IPS-18a (cell line): ENCODE measurements at regions not wholly inside any gene's neighbourhood (a gene's known extent, or its start where the extent isn't known, plus 50 kb on each side); places are given as distances from the start of the nearest gene placed in this dataset.

Source experiments
- H3K27ac ChIP-seq: one replicate; pipeline ENCODE4 v1.5.1; 2013; ENCODE audit warnings: low read length
- H3K27me3 ChIP-seq: one replicate; pipeline ENCODE4 v1.6.1; 2013; ENCODE audit warnings: mild to moderate bottlenecking, low read length; ENCODE audit not compliant: control insufficient read depth, insufficient read depth
- H3K36me3 ChIP-seq: one replicate; pipeline ENCODE4 v1.6.1; 2013; ENCODE audit warnings: low read depth, low read length; ENCODE audit not compliant: control insufficient read depth
- H3K4me1 ChIP-seq: one replicate; pipeline ENCODE4 v1.6.1; 2013; ENCODE audit warnings: low read depth, low read length; ENCODE audit not compliant: control insufficient read depth
- H3K4me3 ChIP-seq: one replicate; pipeline ENCODE4 v1.5.1; 2013; ENCODE audit warnings: low read length
- H3K9ac ChIP-seq: one replicate; pipeline ENCODE4 v1.6.1; 2013; ENCODE audit warnings: mild to moderate bottlenecking, low read length, moderate library complexity
- H3K9me3 ChIP-seq: one replicate; pipeline ENCODE4 v1.6.1; 2013; ENCODE audit warnings: low read depth, low read length; ENCODE audit not compliant: control insufficient read depth

DNA sequence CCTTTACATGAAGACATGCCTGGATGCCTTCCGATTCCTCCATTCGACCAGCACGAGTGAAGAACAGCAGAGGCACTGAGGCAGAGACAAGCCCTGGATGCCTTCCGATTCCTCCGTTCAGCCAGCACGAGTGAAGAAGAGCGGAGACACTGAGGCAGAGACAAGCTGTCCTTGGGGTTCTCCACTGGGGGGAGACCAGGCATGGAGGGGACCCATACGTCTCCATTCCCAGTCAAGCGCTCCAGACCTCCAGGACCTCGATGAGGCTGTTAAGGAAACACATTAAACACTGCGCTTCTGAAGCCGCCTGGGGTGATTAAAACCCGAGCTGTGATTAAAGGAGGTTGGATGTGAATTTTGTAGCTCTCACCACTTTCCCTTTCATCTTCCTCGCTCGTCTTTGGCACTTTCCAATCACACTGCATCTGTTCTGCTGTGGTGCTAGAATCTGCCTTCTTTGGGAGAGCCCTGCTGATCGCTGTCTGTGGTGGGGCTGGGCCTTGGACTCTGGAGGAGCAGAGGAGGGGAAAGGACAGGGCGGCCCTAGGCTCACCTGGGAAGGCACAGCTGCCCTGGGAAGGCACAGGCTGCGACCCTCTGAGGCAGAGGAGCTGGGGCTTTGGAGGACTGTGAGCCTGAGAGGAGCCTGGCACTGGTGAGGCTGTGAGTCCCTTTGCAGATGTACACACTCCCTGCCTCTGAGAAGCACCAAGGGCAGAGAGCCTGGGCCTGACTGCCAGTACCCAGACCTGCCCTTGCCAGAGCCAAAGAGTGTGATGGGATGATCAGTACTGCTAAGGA, 463.1 kb upstream of the HS6ST1 start:
- H3K9me3 ChIP-seq, result no peaks in the 10 kb centered on the region
- no peak overlapping the region for H3K4me3 ChIP-seq
- no peaks in the 10 kb centered on the region for H3K27me3 ChIP-seq
- H3K27ac ChIP-seq, result no peak overlapping the region
- no peak overlapping the region for H3K9ac ChIP-seq
- peaks cover 7% of the 10 kb centered on the region for H3K4me1 ChIP-seq
- no peaks in the 10 kb centered on the region for H3K36me3 ChIP-seq

DNA sequence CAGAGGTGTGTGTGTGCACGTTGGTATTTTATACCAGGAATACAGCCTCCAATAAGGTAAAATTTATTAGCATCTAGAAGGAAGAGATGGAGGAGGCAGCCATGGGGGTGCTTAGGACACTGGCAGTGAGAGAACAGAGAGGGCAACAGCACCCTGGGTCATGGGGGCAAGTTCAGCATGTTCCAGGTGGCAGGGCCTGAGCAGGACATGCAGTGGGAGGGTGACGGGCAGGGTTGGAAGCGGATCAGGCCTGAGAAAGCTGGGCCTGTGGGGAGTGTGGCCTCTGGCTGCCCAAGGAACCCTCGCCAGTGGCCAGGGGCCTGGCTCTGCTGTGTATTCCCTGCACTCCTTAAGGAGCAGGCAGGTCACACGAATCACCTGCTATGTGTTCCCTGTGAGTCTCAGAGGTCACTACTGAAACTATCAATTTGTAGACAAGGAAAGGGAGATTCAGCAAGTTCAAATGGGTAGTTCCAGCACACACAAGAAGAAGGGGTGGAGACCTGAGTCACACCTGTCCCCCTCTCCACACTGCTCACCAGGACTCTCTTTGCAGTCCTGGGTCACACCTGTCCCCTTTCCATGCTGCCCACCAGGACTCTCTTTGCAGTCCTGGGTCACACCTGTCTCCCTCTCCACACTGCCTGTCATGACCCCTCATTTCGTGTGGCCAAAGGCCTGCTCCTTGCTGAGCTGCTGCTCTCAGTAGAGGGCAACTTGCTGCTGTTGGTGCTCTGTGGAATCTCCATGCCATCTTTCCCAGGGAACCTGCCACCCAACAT, 463.9 kb upstream of the HS6ST1 start:
- no peaks in the 10 kb centered on the region for H3K27me3 ChIP-seq
- H3K4me1 ChIP-seq, result peaks cover 11% of the 10 kb centered on the region
- no peaks in the 10 kb centered on the region for H3K36me3 ChIP-seq
- H3K9me3 ChIP-seq, result no peaks in the 10 kb centered on the region
- no peak overlapping the region for H3K9ac ChIP-seq
- H3K4me3 ChIP-seq, result no peak overlapping the region
- no peak overlapping the region for H3K27ac ChIP-seq

DNA sequence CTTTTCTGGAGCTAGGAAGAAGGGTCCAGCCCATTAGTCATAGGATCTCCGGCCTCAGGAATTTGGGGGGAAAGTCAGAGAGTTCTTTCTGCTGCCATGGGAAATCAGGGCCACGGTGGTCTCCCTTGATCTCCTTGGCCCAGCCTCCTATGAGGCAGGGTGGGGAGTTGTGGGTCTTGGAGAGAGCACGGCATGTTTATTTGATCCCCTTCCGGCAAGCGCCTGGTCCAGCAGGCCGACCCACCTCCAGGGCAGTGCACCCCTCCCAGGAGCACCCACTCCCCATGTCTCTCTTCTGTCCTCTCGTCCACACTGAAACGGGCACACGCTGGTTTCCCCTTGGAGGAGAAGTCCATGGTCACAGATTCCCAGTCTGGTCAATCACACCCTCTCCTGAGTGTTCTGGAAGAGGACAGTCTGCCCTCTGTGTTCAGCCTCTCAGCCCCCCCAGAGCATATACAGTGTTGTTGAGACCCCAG, 464.6 kb upstream of the HS6ST1 start:
- no peaks in the 10 kb centered on the region for H3K27me3 ChIP-seq
- no peak overlapping the region for H3K27ac ChIP-seq
- H3K4me3 ChIP-seq, result no peak overlapping the region
- peaks cover 11% of the 10 kb centered on the region for H3K4me1 ChIP-seq
- H3K9me3 ChIP-seq, result no peaks in the 10 kb centered on the region
- no peaks in the 10 kb centered on the region for H3K36me3 ChIP-seq
- no peak overlapping the region for H3K9ac ChIP-seq

DNA sequence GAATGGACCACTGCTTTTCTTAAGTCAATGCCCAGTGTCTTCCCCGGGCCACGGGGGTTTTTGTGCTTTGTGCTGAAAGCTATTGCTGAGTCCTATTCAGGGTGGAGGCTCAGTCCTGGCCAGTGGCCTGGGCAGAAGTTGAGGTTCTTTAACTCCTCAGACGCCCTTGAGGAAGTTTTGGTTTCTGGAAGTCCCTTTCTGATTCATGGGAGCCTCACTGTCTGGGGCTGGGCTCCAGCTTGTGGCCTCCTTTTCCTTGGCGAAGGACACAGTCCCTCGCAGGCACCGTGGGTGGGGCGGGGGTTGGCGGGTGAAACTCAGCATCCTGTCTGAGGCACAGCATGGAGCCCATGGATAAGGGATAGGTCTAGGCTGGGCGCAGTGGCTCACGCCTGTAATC, 465.2 kb upstream of the HS6ST1 start:
- H3K27me3 ChIP-seq, result no peaks in the 10 kb centered on the region
- no peak overlapping the region for H3K4me3 ChIP-seq
- no peaks in the 10 kb centered on the region for H3K9me3 ChIP-seq
- H3K9ac ChIP-seq, result no peak overlapping the region
- H3K4me1 ChIP-seq, result peaks cover 11% of the 10 kb centered on the region
- H3K27ac ChIP-seq, result no peak overlapping the region
- H3K36me3 ChIP-seq, result no peaks in the 10 kb centered on the region

DNA sequence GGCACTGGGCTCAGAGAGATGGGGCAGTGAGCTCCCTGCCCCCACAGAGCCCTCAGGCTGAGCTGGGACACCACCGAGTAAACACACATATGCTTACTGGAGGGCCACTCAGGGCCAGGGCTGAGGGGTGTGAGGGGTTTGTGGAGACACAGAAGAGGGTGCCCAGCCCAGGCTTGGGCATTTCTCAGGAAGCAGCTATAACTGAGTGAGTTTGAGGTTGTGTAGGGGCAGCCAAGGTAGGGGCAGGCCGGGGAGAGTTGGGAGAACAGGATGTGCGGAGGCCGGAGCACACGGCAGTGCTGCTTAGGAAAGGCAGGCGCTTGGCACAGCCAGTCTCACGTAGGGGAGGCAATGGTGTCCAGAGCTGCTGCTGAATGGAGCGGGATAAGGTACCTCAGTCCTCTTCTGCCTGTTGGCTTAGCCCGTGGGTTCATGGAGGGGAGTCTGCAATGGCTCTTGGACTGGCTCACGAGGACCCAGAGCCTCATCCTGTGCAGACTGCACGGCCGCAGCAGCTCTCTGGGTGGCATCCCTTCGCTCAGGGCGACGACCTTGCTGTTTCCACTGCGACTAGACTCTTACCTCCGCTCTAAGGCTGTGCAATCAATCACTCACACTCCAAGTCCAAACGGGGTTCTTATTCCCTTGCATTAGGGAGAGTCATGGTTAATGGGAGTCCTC, 466.1 kb upstream of the HS6ST1 start:
- Histone ChIP-seq H3K9ac (no peak overlapping the region), H3K27me3 (no peaks in the 10 kb centered on the region), H3K9me3 (no peaks in the 10 kb centered on the region), H3K4me3 (no peak overlapping the region), H3K4me1 (peaks cover 11% of the 10 kb centered on the region), H3K27ac (no peak overlapping the region), H3K36me3 (no peaks in the 10 kb centered on the region)

DNA sequence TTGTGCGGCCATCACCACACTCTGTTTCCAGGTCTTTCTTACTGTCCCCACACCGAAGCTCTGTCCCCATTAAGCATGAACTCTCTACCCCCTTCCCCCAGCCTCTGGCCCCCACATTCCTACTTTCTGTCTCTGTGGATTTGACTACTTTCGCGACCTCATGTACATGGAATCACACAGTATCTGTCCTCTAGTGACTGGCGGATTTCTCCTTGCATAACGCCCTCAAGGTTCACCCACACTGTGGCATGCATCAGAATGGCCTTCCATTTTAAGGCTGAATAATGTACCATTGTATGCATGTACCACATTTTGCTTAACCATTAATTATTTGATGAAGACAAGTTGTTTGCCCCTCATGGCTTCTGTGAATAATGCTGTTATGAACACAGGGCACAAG, 467.6 kb upstream of the HS6ST1 start:
- H3K27ac ChIP-seq, result no peak overlapping the region
- no peak overlapping the region for H3K4me3 ChIP-seq
- peaks cover 11% of the 10 kb centered on the region for H3K4me1 ChIP-seq
- H3K9ac ChIP-seq, result no peak overlapping the region
- H3K36me3 ChIP-seq, result no peaks in the 10 kb centered on the region
- no peaks in the 10 kb centered on the region for H3K9me3 ChIP-seq
- H3K27me3 ChIP-seq, result no peaks in the 10 kb centered on the region

DNA sequence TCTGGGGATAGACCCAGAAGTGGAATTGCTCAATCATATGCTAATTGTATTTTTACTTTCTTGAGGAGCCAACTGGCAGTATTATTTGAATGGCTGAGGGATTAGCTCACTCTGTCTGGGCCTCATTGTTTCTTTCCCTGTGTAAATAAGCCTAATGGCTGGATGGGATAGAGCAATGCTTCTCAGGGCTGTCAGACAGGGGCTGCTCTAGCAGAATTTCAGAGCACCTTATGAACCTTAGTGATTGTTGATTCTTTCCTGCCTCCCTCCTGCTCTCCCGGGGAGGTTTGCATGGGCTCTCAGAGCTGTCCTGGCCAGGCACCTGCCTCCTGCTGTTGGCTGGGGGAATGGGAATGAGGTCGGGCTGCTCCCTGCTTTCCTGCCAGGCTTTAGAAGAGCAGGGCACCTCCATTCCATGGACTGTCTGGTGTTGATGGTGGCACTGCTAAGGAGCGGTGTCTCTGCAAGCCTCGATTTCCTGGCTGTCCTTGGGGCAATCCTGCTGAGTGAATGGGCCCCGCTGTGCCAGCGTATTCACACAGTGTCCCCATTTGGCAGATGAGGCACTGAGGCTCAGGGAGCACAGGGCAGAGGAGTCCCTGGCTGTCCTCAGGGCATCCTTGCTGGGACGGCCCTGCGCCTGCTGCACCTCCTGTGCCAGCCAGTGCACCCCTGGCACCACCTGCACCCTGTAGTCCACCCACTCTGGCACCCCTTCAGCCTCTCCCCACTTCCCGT, 468.2 kb upstream of the HS6ST1 start:
- Histone ChIP-seq H3K9ac (no peak overlapping the region), H3K27me3 (no peaks in the 10 kb centered on the region), H3K4me1 (peaks cover 11% of the 10 kb centered on the region), H3K27ac (no peak overlapping the region), H3K4me3 (no peak overlapping the region), H3K36me3 (no peaks in the 10 kb centered on the region), H3K9me3 (no peaks in the 10 kb centered on the region)

DNA sequence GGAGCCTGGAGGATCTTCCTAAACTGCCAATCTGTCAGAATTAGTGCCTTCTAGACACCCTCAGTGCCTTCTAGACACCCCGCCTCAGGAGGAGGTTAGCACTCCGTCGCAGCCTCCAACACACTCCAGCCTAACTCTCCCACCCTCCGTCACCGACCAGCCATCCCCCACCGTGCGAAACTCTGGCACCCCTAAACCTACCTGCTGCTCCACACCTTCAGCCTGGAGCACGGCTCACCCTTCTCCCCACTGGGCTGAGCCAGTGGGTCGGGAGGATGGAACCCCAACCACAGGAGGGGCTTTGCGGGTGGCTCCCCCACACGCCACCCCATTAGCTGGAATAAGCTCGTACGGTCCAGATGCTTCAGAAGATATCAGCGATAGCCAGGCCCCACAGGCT, 468.9 kb upstream of the HS6ST1 start:
- no peak overlapping the region for H3K4me3 ChIP-seq
- no peaks in the 10 kb centered on the region for H3K36me3 ChIP-seq
- no peak overlapping the region for H3K9ac ChIP-seq

DNA sequence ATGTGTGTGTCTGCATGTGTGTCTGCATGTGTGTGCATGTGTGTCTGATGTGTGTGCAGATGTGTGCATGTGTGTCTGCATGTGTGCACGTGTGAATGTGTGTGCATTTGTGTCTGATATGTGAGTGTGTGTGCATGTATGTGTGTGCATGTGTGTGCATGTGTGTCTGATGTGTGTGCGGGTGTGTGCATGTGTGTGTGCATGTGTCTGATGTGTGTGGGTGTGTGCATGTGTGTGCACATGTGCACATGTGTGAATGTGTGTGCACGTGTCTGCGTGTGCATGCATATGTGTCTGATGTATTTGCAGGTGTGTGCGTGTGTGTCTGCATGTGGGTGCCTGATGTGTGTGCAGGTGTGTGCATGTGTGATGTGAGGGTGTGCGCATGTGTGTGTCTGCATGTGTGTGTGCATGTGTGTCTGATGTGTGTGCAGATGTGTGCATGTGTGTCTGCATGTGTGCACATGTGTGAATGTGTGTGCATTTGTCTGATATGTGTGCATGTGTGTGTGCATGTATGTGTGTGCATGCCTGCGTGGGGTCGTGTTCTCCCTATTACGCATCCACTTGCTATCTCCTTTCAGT, 470.1 kb upstream of the HS6ST1 start:
- H3K4me3 ChIP-seq, result no peak overlapping the region
- H3K36me3 ChIP-seq, result no peaks in the 10 kb centered on the region
- H3K4me1 ChIP-seq, result peaks cover 11% of the 10 kb centered on the region
- no peak overlapping the region for H3K27ac ChIP-seq
- H3K9me3 ChIP-seq, result no peaks in the 10 kb centered on the region
- no peaks in the 10 kb centered on the region for H3K27me3 ChIP-seq
- H3K9ac ChIP-seq, result no peak overlapping the region

More for the DNA sequence above, 468.9 kb upstream of the HS6ST1 start:
- H3K4me1 ChIP-seq, result peaks cover 11% of the 10 kb centered on the region
- no peak overlapping the region for H3K27ac ChIP-seq
- no peaks in the 10 kb centered on the region for H3K27me3 ChIP-seq
- H3K9me3 ChIP-seq, result no peaks in the 10 kb centered on the region

DNA sequence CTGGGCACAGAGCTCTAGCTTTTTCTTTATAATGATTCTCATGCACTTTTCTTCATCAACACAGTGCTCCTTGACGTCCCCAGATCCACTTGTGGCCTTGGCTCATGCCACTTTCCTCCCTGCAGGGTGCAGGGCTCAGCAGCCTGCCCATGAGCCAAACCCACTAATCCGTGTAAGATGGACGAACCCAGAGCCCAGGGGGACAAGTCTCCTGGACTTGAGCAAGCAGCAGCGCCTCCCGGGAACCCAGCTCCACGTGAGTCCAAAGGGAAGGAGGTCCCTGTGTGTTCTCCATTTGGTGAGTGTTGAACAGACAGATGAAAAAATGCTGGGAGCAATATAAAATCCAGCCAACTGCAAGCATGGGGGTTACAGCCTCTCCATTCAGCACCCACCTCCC, 470.6 kb upstream of the HS6ST1 start:
- H3K9ac ChIP-seq, result no peak overlapping the region
- no peak overlapping the region for H3K27ac ChIP-seq
- no peaks in the 10 kb centered on the region for H3K36me3 ChIP-seq
- H3K27me3 ChIP-seq, result no peaks in the 10 kb centered on the region
- no peaks in the 10 kb centered on the region for H3K9me3 ChIP-seq
- peaks cover 11% of the 10 kb centered on the region for H3K4me1 ChIP-seq
- no peak overlapping the region for H3K4me3 ChIP-seq
